OCI-LY7 (cell line): ENCODE measurements at regions not wholly inside any gene's neighbourhood (a gene's known extent, or its start where the extent isn't known, plus 50 kb on each side); places are given as distances from the start of the nearest gene placed in this dataset.

ENCODE experiments used
- EZH2phosphoT487 ChIP-seq: fragments of 200-600 bp; sonication (generic); IDR thresholded peaks from 2 replicates; pipeline ENCODE4 v1.6.1; 2018; ENCODE audit warnings: low read depth, borderline replicate concordance, mild to moderate bottlenecking, mixed run types, antibody characterized with exemption, low read length, moderate library complexity, mixed read lengths
- TF ChIP-seq, protein P1 (sequence below): fragments of 200-600 bp; sonication (generic); conservative IDR thresholded peaks from 2 replicates; pipeline ENCODE4 v1.5.1; 2014; ENCODE audit warnings: mild to moderate bottlenecking, antibody characterized with exemption, low read length, moderate library complexity, mixed read lengths

DNA sequence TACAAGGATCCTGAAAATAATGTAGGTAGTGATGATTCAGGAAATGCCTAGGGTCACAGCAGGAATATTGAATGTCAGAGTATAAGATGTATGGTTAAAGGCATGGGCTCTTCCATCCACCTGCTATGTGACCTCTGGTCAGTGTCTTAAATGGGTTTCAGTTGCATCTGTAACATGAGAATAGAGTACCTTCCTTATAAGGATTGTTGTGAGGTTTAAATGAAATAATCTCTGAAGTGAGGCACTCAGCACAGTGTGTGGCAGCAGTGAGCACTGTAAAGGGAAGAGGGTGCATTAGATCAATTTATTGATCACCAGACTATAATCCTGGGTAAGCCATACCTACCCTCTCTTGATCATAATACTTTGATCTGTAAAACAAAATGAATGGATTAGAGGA is 319.1 kb downstream of the SLC4A3 start:
- TF ChIP-seq, protein P1, sequence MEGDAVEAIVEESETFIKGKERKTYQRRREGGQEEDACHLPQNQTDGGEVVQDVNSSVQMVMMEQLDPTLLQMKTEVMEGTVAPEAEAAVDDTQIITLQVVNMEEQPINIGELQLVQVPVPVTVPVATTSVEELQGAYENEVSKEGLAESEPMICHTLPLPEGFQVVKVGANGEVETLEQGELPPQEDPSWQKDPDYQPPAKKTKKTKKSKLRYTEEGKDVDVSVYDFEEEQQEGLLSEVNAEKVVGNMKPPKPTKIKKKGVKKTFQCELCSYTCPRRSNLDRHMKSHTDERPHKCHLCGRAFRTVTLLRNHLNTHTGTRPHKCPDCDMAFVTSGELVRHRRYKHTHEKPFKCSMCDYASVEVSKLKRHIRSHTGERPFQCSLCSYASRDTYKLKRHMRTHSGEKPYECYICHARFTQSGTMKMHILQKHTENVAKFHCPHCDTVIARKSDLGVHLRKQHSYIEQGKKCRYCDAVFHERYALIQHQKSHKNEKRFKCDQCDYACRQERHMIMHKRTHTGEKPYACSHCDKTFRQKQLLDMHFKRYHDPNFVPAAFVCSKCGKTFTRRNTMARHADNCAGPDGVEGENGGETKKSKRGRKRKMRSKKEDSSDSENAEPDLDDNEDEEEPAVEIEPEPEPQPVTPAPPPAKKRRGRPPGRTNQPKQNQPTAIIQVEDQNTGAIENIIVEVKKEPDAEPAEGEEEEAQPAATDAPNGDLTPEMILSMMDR = no peak
- no peak for TF ChIP-seq EZH2phosphoT487
